Prostate gland (tissue), 2 donors: ENCODE measurements at regions not wholly inside any gene's neighbourhood (a gene's known extent, or its start where the extent isn't known, plus 50 kb on each side); places are given as distances from the start of the nearest gene placed in this dataset.

Experiments
- DNase-seq: peaks from one replicate; pipeline ENCODE4 v3.0.0-alpha.2; 2019; ENCODE audit warnings: low spot score
- H3K27ac ChIP-seq, 2 donors: fragments of 200-600 bp; sonication (generic); 2 replicates each; pipeline ENCODE4 v1.5.1; 2017 to 2019
- H3K27me3 ChIP-seq: fragments of 200-600 bp; sonication (generic); replicated peaks from 2 replicates; pipeline ENCODE4 v1.5.1; 2019; ENCODE audit not compliant: insufficient read depth
- H3K36me3 ChIP-seq, 2 donors: fragments of 200-600 bp; sonication (generic); 1 replicate in 1 of 2; 2 replicates in 1 of 2; pipeline versions ENCODE4 v1.5.1 to v1.8.1; 2017 to 2019
- H3K4me1 ChIP-seq: fragments of 200-600 bp; sonication (generic); replicated peaks from 2 replicates; pipeline ENCODE4 v1.5.1; 2019
- H3K4me3 ChIP-seq, 2 donors: fragments of 200-600 bp; sonication (generic); 2 replicates each; pipeline ENCODE4 v1.5.1; 2017 to 2019
- H3K9me3 ChIP-seq: fragments of 200-600 bp; sonication (generic); 2 replicates; pipeline ENCODE4 v1.5.1; 2017
- POLR2A ChIP-seq: fragments of 450-650 bp; IDR thresholded peaks from one replicate; pipeline ENCODE4 v1.6.1; 2016; ENCODE audit warnings: antibody characterized with exemption, mild to moderate bottlenecking
- POLR2AphosphoS5 ChIP-seq: sonication (generic); formaldehyde crosslinking; IDR thresholded peaks from one replicate; pipeline ENCODE4 v1.6.1; 2017; ENCODE audit warnings: antibody characterized with exemption
- WGBS: methylation state at CpG from one replicate; pipeline ENCODE4 v1.1.5; 2018; 5-methylcytosine and 5-hydroxymethylcytosine counted together
- intact Hi-C: fragments of 100-400 bp; cut with DNase I; formaldehyde crosslinking; loops from one replicate; pipeline ENCODE4 v1.14.2; 2022
- TF ChIP-seq, protein P1 (sequence below), 4 experiments: fragments of 200-600 bp in 2 of 4; fragments of 450-650 bp in 2 of 4; sonication (generic) in 2 of 4; IDR thresholded peaks; 1 replicate in 3 of 4; 2 replicates in 1 of 4; pipeline ENCODE4 v1.5.1; 2016 to 2019; ENCODE audit warnings: antibody characterized with exemption in 4 of 4, mild to moderate bottlenecking in 2 of 4, moderate library complexity in 2 of 4

DNA sequence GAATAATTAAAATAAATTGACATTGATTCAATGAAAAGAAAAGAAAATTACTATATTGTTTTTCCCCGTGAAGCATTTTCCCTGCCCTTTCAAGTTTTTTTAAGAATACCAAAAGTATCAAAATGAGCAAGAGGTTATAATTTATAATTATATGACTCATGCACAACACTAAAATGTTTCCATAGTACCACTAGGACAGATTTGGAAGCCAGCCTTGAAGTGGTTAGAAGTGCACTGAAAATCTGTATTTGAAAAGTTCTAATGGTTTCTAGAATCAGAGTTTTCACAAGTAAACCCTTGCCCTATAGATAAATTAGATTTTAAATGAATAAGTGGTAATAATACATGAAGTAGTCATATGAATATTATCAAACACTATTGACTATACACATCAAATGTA lies 140.9 kb downstream of the HNRNPD start:
- Histone ChIP-seq H3K36me3 (no peaks in the 10 kb centered on the region), H3K4me1 (no peaks in the 10 kb centered on the region), H3K27ac (no peak overlapping the region), H3K4me3 (no peak overlapping the region), H3K27me3 (no peaks in the 10 kb centered on the region), H3K9me3 (no peaks in the 10 kb centered on the region)
- intact Hi-C loops: no loop called here
- no peak for DNase-seq
- TF ChIP-seq, protein P1, sequence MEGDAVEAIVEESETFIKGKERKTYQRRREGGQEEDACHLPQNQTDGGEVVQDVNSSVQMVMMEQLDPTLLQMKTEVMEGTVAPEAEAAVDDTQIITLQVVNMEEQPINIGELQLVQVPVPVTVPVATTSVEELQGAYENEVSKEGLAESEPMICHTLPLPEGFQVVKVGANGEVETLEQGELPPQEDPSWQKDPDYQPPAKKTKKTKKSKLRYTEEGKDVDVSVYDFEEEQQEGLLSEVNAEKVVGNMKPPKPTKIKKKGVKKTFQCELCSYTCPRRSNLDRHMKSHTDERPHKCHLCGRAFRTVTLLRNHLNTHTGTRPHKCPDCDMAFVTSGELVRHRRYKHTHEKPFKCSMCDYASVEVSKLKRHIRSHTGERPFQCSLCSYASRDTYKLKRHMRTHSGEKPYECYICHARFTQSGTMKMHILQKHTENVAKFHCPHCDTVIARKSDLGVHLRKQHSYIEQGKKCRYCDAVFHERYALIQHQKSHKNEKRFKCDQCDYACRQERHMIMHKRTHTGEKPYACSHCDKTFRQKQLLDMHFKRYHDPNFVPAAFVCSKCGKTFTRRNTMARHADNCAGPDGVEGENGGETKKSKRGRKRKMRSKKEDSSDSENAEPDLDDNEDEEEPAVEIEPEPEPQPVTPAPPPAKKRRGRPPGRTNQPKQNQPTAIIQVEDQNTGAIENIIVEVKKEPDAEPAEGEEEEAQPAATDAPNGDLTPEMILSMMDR (IDR thresholded peaks at IDR 0.05): no peak
- no peak for TF ChIP-seq POLR2A
- no peak for TF ChIP-seq POLR2AphosphoS5
- 89% methylated on average over 1 of the region's 1 CpG for WGBS

DNA sequence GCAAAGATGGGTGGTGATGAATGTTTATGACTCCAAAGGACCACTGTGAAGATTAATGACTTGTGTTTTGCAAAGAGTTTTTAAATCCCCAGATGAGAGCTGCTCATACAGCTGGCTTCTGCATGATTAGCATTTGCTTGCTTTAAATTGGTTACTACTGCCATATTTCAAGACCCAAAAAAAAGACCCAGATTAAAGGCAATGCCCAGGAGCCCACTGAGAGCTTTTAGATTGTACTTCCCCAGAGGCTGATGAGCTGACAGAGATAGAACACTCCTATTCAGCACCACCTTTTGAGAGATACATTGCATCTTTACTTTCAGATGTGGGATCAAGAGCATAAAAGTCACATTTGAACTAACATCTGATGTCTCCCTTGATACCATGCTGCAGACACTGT lies 142.0 kb downstream of the HNRNPD start:
- Histone ChIP-seq H3K27me3 (no peaks in the 10 kb centered on the region), H3K36me3 (no peaks in the 10 kb centered on the region), H3K4me3 (no peak overlapping the region), H3K27ac (no peak overlapping the region), H3K9me3 (no peaks in the 10 kb centered on the region), H3K4me1 (no peaks in the 10 kb centered on the region)
- TF ChIP-seq, protein P1 (IDR thresholded peaks at IDR 0.05): no peak
- TF ChIP-seq POLR2A (no peak), POLR2AphosphoS5 (no peak)
- intact Hi-C loops: no loop called here
- no peak for DNase-seq

- Histone ChIP-seq H3K36me3 (no peaks in the 10 kb centered on the region), H3K27ac (no peak overlapping the region), H3K27me3 (no peaks in the 10 kb centered on the region), H3K4me3 (no peak overlapping the region), H3K4me1 (no peaks in the 10 kb centered on the region), H3K9me3 (no peaks in the 10 kb centered on the region)
- WGBS: 82% methylated on average over 4 of the region's 4 CpGs
- intact Hi-C loops: no loop called here
- DNase-seq: no peak
- TF ChIP-seq POLR2AphosphoS5 (no peak), POLR2A (no peak)
- TF ChIP-seq, protein P1 (IDR thresholded peaks at IDR 0.05): no peak
Measured at GRCh38 chr4:82230306-82230705, 143.5 kb downstream of the HNRNPD start.

- H3K27ac ChIP-seq: no peak overlapping the region
- 63% methylated on average over 2 of the region's 2 CpGs for WGBS
- TF ChIP-seq, protein P1 (IDR thresholded peaks at IDR 0.05): no peak
- TF ChIP-seq POLR2A: no peak
- TF ChIP-seq POLR2AphosphoS5: no peak
- no peaks in the 10 kb centered on the region for H3K27me3 ChIP-seq
- intact Hi-C loops: no loop called here
- H3K4me3 ChIP-seq: no peak overlapping the region
- H3K4me1 ChIP-seq: no peaks in the 10 kb centered on the region
- H3K36me3 ChIP-seq: no peaks in the 10 kb centered on the region
- H3K9me3 ChIP-seq: no peaks in the 10 kb centered on the region
- no peak for DNase-seq
Measured at GRCh38 chr4:82225030-82225429, 148.8 kb downstream of the HNRNPD start.

GRCh38 chr4:82223715-82224114 lies 150.1 kb downstream of the HNRNPD start:
- Histone ChIP-seq H3K4me1 (no peaks in the 10 kb centered on the region), H3K27me3 (no peaks in the 10 kb centered on the region), H3K4me3 (no peak overlapping the region), H3K9me3 (no peaks in the 10 kb centered on the region), H3K36me3 (no peaks in the 10 kb centered on the region), H3K27ac (no peak overlapping the region)
- DNase-seq: no peak
- intact Hi-C loops: no loop called here
- 23% methylated on average over 4 of the region's 4 CpGs for WGBS
- TF ChIP-seq, protein P1 (IDR thresholded peaks at IDR 0.05): no peak
- TF ChIP-seq POLR2AphosphoS5: no peak
- TF ChIP-seq POLR2A: no peak
